ENCODE measurements at regions not wholly inside any gene's neighbourhood (a gene's known extent, or its start where the extent isn't known, plus 50 kb on each side); places are given as distances from the start of the nearest gene placed in this dataset.

DNA sequence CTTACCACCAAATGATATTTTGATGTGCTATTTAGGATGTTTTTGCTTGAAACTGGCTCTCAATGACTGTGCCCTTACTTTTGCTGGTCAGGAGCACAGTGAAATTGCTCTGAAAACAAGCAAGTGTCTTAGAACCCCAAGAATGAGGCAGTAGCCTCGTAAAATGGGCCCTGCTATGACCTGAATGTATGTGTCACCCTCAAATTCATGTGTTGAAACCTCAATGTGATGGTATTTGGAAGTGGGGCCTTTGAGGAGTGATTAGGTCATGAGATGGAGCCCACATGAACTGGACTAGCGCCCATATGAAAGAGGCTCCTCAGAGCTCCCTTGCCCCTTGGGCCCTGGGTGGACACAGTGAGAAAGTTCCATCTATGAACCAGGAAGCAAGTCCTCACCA, 155.2 kb downstream of the ZIC5 start:
- TF ChIP-seq, protein P1, sequence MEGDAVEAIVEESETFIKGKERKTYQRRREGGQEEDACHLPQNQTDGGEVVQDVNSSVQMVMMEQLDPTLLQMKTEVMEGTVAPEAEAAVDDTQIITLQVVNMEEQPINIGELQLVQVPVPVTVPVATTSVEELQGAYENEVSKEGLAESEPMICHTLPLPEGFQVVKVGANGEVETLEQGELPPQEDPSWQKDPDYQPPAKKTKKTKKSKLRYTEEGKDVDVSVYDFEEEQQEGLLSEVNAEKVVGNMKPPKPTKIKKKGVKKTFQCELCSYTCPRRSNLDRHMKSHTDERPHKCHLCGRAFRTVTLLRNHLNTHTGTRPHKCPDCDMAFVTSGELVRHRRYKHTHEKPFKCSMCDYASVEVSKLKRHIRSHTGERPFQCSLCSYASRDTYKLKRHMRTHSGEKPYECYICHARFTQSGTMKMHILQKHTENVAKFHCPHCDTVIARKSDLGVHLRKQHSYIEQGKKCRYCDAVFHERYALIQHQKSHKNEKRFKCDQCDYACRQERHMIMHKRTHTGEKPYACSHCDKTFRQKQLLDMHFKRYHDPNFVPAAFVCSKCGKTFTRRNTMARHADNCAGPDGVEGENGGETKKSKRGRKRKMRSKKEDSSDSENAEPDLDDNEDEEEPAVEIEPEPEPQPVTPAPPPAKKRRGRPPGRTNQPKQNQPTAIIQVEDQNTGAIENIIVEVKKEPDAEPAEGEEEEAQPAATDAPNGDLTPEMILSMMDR (IDR thresholded peaks at IDR 0.05): no peak
- no peak for TF ChIP-seq POLR2A (IDR thresholded peaks at IDR 0.05)

Measured in Peyer's patch (tissue), 4 donors.